ENCODE measurements at regions not wholly inside any gene's neighbourhood (a gene's known extent, or its start where the extent isn't known, plus 50 kb on each side); places are given as distances from the start of the nearest gene placed in this dataset.

DNA sequence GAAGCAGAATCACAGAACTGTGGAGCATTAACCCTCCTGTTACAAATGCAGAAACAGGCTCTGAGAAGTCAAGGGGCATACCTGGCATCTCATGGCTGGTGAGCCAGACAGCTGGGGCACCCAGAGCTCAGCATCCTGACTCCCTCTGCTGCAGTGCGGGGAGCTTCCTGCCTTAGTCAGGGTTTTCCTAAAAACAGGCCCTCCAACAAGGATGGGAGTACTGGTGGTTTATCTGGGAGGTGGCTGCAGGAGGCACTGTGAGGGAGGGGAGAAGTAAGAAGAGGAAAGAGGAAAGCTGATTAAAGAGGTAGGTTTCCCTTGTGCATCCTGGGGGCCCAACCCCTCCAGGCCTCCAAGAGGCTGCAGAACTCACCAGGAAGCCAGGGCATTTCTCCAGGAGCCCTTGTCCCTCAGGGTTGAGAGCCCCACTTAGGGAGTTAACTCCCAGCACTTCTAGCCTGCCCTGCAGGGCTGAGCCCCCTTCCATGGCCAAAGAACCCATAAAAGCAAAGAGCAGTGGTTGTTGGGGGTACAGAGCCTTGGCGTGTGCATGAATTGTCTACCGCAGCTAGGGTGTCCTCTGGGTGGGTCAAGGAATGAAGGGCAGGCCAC lies 261.5 kb upstream of the RPL38 start:
- H3K4me1 ChIP-seq (ENCODE audit: insufficient read depth, low read length) = no peaks in the 10 kb centered on the region

DNA sequence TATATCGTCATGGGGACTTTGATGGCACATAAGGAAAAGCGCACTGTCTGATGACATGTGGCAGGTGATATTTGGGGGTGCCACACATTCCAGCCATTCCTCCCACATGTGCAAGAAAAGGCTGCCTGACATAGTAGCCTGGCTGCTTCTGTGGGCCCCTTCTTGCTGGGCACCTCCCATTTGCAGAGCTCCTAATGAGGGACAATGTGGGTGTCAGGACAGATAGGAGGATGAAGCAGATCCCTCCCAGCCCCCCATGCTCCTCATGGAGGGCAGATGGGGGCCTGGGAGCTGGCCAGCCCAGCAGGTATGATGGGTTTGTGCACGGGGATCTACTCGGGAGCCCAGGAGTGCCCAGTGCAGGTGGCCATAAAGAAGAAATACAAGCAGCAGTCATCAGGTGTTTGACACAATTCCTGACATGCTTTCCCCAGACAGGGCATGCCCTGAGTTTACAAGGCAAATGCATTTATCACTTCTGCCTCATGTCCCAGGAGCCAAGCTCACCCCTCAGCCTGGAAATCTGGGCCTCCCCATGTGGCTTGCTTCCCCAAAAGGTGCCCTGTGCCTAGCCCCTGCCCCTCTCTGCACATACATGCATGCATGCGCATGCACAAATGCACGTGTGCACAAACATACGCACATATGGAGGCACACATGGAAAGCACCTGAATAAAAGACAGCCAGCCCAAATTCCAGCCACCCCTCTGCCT lies 260.6 kb upstream of the RPL38 start:
- Histone ChIP-seq H3K36me3 (ENCODE audit: insufficient read depth, low read depth, low read length) (no peaks in the 10 kb centered on the region), H3K9ac (ENCODE audit: low read depth, low read length) (no peak overlapping the region), H3K9me3 (ENCODE audit: insufficient read depth, low read depth, low read length) (no peaks in the 10 kb centered on the region), H3K4me1 (ENCODE audit: insufficient read depth, low read length) (no peaks in the 10 kb centered on the region), H3K27ac (ENCODE audit: low read length) (no peak overlapping the region), H3K4me3 (ENCODE audit: low read length) (no peak overlapping the region), H3K27me3 (ENCODE audit: insufficient read depth, low read length) (no peaks in the 10 kb centered on the region; the same call in 1 of the 2 replicates)

More for the DNA sequence above, 261.5 kb upstream of the RPL38 start:
- H3K27ac ChIP-seq (ENCODE audit: low read length) = no peak overlapping the region
- H3K9me3 ChIP-seq (ENCODE audit: insufficient read depth, low read depth, low read length) = no peaks in the 10 kb centered on the region
- no peak overlapping the region for H3K9ac ChIP-seq (ENCODE audit: low read depth, low read length)
- no peaks in the 10 kb centered on the region; the same call in 1 of the 2 replicates for H3K27me3 ChIP-seq (ENCODE audit: insufficient read depth, low read length)
- H3K4me3 ChIP-seq (ENCODE audit: low read length) = no peak overlapping the region
- H3K36me3 ChIP-seq (ENCODE audit: insufficient read depth, low read depth, low read length) = no peaks in the 10 kb centered on the region

GRCh38 chr17:73943416-73944110 lies 259.9 kb upstream of the RPL38 start:
- H3K27ac ChIP-seq (ENCODE audit: low read length) = no peak overlapping the region
- H3K9me3 ChIP-seq (ENCODE audit: insufficient read depth, low read depth, low read length) = no peaks in the 10 kb centered on the region
- no peaks in the 10 kb centered on the region for H3K36me3 ChIP-seq (ENCODE audit: insufficient read depth, low read depth, low read length)
- no peaks in the 10 kb centered on the region for H3K4me1 ChIP-seq (ENCODE audit: insufficient read depth, low read length)
- H3K27me3 ChIP-seq (ENCODE audit: insufficient read depth, low read length) = peaks cover under 1% of the 10 kb centered on the region; the same call in 1 of the 2 replicates
- H3K4me3 ChIP-seq (ENCODE audit: low read length) = no peak overlapping the region
- no peak overlapping the region for H3K9ac ChIP-seq (ENCODE audit: low read depth, low read length)

- Histone ChIP-seq H3K36me3 (ENCODE audit: insufficient read depth, low read depth, low read length) (no peaks in the 10 kb centered on the region), H3K27ac (ENCODE audit: low read length) (no peak overlapping the region), H3K9ac (ENCODE audit: low read depth, low read length) (no peak overlapping the region), H3K4me3 (ENCODE audit: low read length) (no peak overlapping the region), H3K4me1 (ENCODE audit: insufficient read depth, low read length) (no peaks in the 10 kb centered on the region), H3K27me3 (ENCODE audit: insufficient read depth, low read length) (peaks cover 8% of the 10 kb centered on the region; the same call in 1 of the 2 replicates), H3K9me3 (ENCODE audit: insufficient read depth, low read depth, low read length) (no peaks in the 10 kb centered on the region)
These were observed 259.1 kb upstream of the RPL38 start for GRCh38 chr17:73944366-73944765.

- Histone ChIP-seq H3K36me3 (ENCODE audit: insufficient read depth, low read depth, low read length) (no peaks in the 10 kb centered on the region), H3K27me3 (ENCODE audit: insufficient read depth, low read length) (peaks cover 38% of the 10 kb centered on the region), H3K4me1 (ENCODE audit: insufficient read depth, low read length) (peaks cover 8% of the 10 kb centered on the region; the same call in 1 of the 2 replicates), H3K4me3 (ENCODE audit: low read length) (no peak overlapping the region), H3K9me3 (ENCODE audit: insufficient read depth, low read depth, low read length) (no peaks in the 10 kb centered on the region), H3K27ac (ENCODE audit: low read length) (no peak overlapping the region), H3K9ac (ENCODE audit: low read depth, low read length) (no peak overlapping the region)
These were observed 256.1 kb upstream of the RPL38 start for GRCh38 chr17:73947281-73947965.

DNA sequence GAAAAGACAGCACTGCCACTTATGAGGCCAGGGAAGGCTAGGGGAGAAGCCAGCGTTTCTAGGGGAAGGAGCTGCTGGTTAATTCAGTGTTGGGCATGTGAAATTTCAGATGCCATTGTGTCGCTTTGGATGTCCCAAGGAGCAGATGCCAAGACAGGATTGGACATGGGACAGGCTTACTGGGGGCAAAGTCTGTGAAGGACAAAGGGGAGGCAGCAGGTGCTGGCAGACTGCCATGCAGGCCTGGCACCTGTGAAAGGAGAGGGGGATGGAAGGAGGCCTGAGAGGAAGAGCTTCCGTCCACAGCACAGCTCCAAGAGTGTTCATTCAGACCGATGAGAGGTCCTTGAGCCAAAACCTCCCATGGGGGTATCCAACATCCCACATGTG lies 255.5 kb upstream of the RPL38 start:
- Histone ChIP-seq H3K36me3 (ENCODE audit: insufficient read depth, low read depth, low read length) (no peaks in the 10 kb centered on the region), H3K9me3 (ENCODE audit: insufficient read depth, low read depth, low read length) (no peaks in the 10 kb centered on the region), H3K4me3 (ENCODE audit: low read length) (no peak overlapping the region), H3K27me3 (ENCODE audit: insufficient read depth, low read length) (peaks cover 42% of the 10 kb centered on the region), H3K9ac (ENCODE audit: low read depth, low read length) (no peak overlapping the region), H3K4me1 (ENCODE audit: insufficient read depth, low read length) (peaks cover 8% of the 10 kb centered on the region; the same call in 1 of the 2 replicates), H3K27ac (ENCODE audit: low read length) (no peak overlapping the region)

DNA sequence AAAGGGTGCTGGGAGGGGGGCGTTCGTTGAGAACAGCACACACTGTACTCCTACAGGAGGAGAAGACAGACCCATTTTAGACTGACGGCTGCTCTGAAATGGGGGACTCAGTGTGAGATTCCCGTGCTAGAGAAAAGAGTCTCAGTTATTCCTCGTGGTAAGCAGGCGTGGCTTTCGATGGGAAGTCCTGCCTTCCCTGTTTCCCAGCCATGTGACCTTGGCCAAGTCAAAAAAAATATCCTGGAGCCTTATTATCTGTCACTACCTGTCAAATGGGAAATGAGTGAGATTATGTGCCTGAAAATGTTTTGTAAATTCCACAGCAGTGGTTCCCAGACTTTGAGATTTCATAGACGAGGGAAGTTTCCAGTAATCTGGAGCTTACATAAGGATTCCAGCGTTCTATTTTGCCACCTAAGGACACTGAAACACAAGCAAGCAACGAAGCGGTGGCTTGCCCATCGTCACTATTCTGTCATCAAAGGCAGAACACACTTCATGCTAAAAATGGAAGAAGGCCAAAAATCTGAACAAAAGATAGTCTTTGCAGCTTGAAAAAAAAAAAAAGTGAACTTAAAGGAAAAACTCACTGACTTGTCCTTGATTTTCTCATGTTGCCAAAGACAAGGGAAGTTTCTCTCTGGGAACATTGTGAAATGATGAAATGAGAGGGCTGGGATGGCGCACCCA lies 253.4 kb upstream of the RPL38 start:
- Histone ChIP-seq H3K36me3 (ENCODE audit: insufficient read depth, low read depth, low read length) (no peaks in the 10 kb centered on the region), H3K9ac (ENCODE audit: low read depth, low read length) (no peak overlapping the region), H3K27me3 (ENCODE audit: insufficient read depth, low read length) (peaks cover 55% of the 10 kb centered on the region), H3K27ac (ENCODE audit: low read length) (no peak overlapping the region), H3K4me1 (ENCODE audit: insufficient read depth, low read length) (peaks cover 8% of the 10 kb centered on the region; the same call in 1 of the 2 replicates), H3K4me3 (ENCODE audit: low read length) (no peak overlapping the region), H3K9me3 (ENCODE audit: insufficient read depth, low read depth, low read length) (no peaks in the 10 kb centered on the region)

- Histone ChIP-seq H3K4me1 (ENCODE audit: insufficient read depth, low read length) (peaks cover 8% of the 10 kb centered on the region; the same call in 1 of the 2 replicates), H3K9me3 (ENCODE audit: insufficient read depth, low read depth, low read length) (no peaks in the 10 kb centered on the region), H3K9ac (ENCODE audit: low read depth, low read length) (no peak overlapping the region), H3K27ac (ENCODE audit: low read length) (no peak overlapping the region), H3K36me3 (ENCODE audit: insufficient read depth, low read depth, low read length) (no peaks in the 10 kb centered on the region), H3K4me3 (ENCODE audit: low read length) (no peak overlapping the region), H3K27me3 (ENCODE audit: insufficient read depth, low read length) (peaks cover 55% of the 10 kb centered on the region)
These were observed 252.9 kb upstream of the RPL38 start for GRCh38 chr17:73950593-73950914.

DNA sequence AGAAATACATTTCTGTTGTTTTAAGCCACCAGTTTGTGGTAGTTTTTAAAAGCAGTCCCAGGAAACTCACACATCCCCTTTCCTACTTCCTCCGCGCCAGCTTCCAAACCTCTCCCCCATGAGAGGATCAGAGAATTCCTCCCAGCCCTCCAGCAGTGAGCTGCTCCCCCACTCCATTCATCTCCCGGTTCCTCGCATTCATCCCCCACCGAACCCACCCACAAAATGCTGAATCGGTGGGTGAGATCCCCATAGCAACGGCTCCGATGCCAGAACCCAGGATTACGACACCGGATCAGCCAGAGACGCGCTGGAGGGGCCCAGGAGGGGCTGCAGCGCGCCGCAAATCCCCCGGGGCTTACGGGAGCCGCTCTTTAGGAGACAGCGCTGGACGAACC lies 251.4 kb upstream of the RPL38 start:
- H3K9ac ChIP-seq (ENCODE audit: low read depth, low read length) = peak overlapping the region; percentile 65; the same call in 1 of the 2 replicates
- H3K27ac ChIP-seq (ENCODE audit: low read length) = no peak overlapping the region
- no peaks in the 10 kb centered on the region for H3K36me3 ChIP-seq (ENCODE audit: insufficient read depth, low read depth, low read length)
- H3K27me3 ChIP-seq (ENCODE audit: insufficient read depth, low read length) = peaks cover 55% of the 10 kb centered on the region
- H3K4me1 ChIP-seq (ENCODE audit: insufficient read depth, low read length) = peaks cover 8% of the 10 kb centered on the region; the same call in 1 of the 2 replicates
- H3K9me3 ChIP-seq (ENCODE audit: insufficient read depth, low read depth, low read length) = no peaks in the 10 kb centered on the region
- H3K4me3 ChIP-seq (ENCODE audit: low read length) = peak overlapping the region; percentile 66

DNA sequence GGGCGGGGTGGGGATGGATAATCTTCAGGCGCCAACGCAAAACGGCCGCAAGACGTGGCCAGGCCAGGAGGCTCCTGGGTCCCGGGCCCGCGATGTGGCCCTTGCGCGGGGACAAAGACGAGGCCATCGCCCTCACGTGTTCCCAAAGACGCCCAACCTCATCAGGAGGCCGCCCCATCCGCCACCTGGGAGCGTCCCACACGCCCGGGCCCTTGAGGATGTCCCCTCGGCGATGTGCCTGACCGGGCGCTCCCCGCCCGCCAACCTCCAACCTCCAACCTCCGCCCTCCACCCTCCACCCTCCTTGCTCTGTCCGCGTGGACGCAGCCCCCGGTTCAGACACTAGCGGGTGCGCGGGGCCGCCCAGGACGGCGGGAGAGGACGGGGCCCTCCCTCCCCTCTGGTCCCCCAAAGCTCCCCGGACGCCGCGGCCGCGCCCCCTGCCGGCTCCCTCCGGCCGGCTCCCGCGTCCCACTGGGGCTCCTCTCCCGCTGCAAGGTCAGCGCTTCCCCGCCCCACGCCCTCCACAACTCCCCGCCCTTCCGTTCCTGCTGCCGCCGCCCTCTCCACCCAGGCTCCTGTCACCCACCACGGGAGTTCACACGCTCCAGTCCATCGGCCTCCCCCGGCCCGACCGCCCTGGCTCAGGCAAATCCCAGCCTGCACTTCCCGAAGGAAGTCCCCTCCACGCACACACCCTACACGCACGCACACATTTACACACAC lies 250.8 kb upstream of the RPL38 start:
- peak overlapping the region; percentile 66 for H3K4me3 ChIP-seq (ENCODE audit: low read length)
- no peaks in the 10 kb centered on the region for H3K9me3 ChIP-seq (ENCODE audit: insufficient read depth, low read depth, low read length)
- H3K27ac ChIP-seq (ENCODE audit: low read length) = no peak overlapping the region
- H3K36me3 ChIP-seq (ENCODE audit: insufficient read depth, low read depth, low read length) = no peaks in the 10 kb centered on the region
- H3K9ac ChIP-seq (ENCODE audit: low read depth, low read length) = peak overlapping the region; percentile 65; the same call in 1 of the 2 replicates
- peaks cover 8% of the 10 kb centered on the region; the same call in 1 of the 2 replicates for H3K4me1 ChIP-seq (ENCODE audit: insufficient read depth, low read length)
- H3K27me3 ChIP-seq (ENCODE audit: insufficient read depth, low read length) = peaks cover 55% of the 10 kb centered on the region

Data from iPS-20b (cell line).